H9 (cell line): ENCODE measurements at regions not wholly inside any gene's neighbourhood (a gene's known extent, or its start where the extent isn't known, plus 50 kb on each side); places are given as distances from the start of the nearest gene placed in this dataset.

Source experiments
- DNase-seq: peaks from one replicate; pipeline ENCODE4 v3.0.0-alpha.2; 2017
- H2AFZ ChIP-seq: one replicate; pipeline ENCODE4 v1.6.1; 2013; ENCODE audit warnings: mild to moderate bottlenecking, low read length, control low read depth, moderate library complexity
- H2AK5ac ChIP-seq: 2 replicates; pipeline ENCODE4 v1.6.1; 2013; ENCODE audit warnings: low read length, control low read depth, mixed read lengths; ENCODE audit not compliant: insufficient read length
- H2BK120ac ChIP-seq: one replicate; pipeline ENCODE4 v1.6.1; 2013; ENCODE audit warnings: low read depth, mild to moderate bottlenecking, low read length, control low read depth, inconsistent platforms; ENCODE audit not compliant: poor library complexity, severe bottlenecking
- H2BK12ac ChIP-seq: 2 replicates; pipeline ENCODE4 v1.6.1; 2013; ENCODE audit warnings: low read length, control low read depth, mixed read lengths, low read depth; ENCODE audit not compliant: insufficient read length
- H2BK15ac ChIP-seq: 2 replicates; pipeline ENCODE4 v1.6.1; 2013; ENCODE audit warnings: low read depth, low read length, control low read depth
- H2BK20ac ChIP-seq: one replicate; pipeline ENCODE4 v1.6.1; 2013; ENCODE audit warnings: low read depth, mild to moderate bottlenecking, low read length, control low read depth, inconsistent platforms; ENCODE audit not compliant: poor library complexity, severe bottlenecking
- H2BK5ac ChIP-seq: 2 replicates; pipeline ENCODE4 v1.6.1; 2013; ENCODE audit warnings: low read length, control low read depth, mixed read lengths; ENCODE audit not compliant: insufficient read length
- H3K14ac ChIP-seq: 2 replicates; pipeline ENCODE4 v1.6.1; 2013; ENCODE audit warnings: low read length, control low read depth; ENCODE audit not compliant: insufficient read depth
- H3K18ac ChIP-seq: 2 replicates; pipeline ENCODE4 v1.6.1; 2013; ENCODE audit warnings: low read depth, mild to moderate bottlenecking, mixed read lengths, low read length, control low read depth; ENCODE audit not compliant: insufficient read length
- H3K23ac ChIP-seq: 2 replicates; pipeline ENCODE4 v1.6.1; 2013; ENCODE audit warnings: low read length, control low read depth, mixed read lengths, low read depth; ENCODE audit not compliant: insufficient read length
- H3K23me2 ChIP-seq: 2 replicates; pipeline ENCODE4 v1.6.1; 2013; ENCODE audit warnings: low read depth, mild to moderate bottlenecking, mixed read lengths, low read length, control low read depth; ENCODE audit not compliant: insufficient read length, poor library complexity, severe bottlenecking
- H3K27ac ChIP-seq: 2 replicates; pipeline ENCODE4 v1.5.1; 2013; ENCODE audit warnings: low read length, control low read depth, mixed read lengths, low read depth; ENCODE audit not compliant: insufficient read length
- H3K27me3 ChIP-seq: 2 replicates; pipeline ENCODE4 v1.6.1; 2013; ENCODE audit warnings: low read length, control low read depth, inconsistent platforms; ENCODE audit not compliant: insufficient read depth
- H3K4ac ChIP-seq: 2 replicates; pipeline ENCODE4 v1.6.1; 2013; ENCODE audit warnings: low read depth, mild to moderate bottlenecking, control low read depth, inconsistent platforms, low read length, moderate library complexity
- H3K4me1 ChIP-seq: 2 replicates; pipeline ENCODE4 v1.6.1; 2013; ENCODE audit warnings: low read length, control low read depth, inconsistent platforms; ENCODE audit not compliant: insufficient read depth
- H3K4me2 ChIP-seq: 2 replicates; pipeline ENCODE4 v1.6.1; 2013; ENCODE audit warnings: low read length, control low read depth, mixed read lengths; ENCODE audit not compliant: insufficient read length, insufficient read depth
- H3K56ac ChIP-seq: 2 replicates; pipeline ENCODE4 v1.6.1; 2013; ENCODE audit warnings: low read depth, mild to moderate bottlenecking, mixed read lengths, low read length, control low read depth; ENCODE audit not compliant: insufficient read length
- H3K79me1 ChIP-seq: 2 replicates; pipeline ENCODE4 v1.6.1; 2013; ENCODE audit warnings: low read depth, mild to moderate bottlenecking, moderate library complexity, low read length, control low read depth, inconsistent platforms; ENCODE audit not compliant: insufficient read depth, poor library complexity, severe bottlenecking
- H3K79me2 ChIP-seq: 2 replicates; pipeline ENCODE4 v1.6.1; 2013; ENCODE audit warnings: low read length, control low read depth, inconsistent platforms; ENCODE audit not compliant: insufficient read depth
- H3K9ac ChIP-seq: 2 replicates; pipeline ENCODE4 v1.6.1; 2013; ENCODE audit warnings: low read length, control low read depth, mixed read lengths; ENCODE audit not compliant: insufficient read length; ENCODE audit errors: extremely low read depth
- H3K9me3 ChIP-seq: one replicate; pipeline ENCODE4 v1.6.1; 2013; ENCODE audit warnings: low read depth, low read length, inconsistent platforms; ENCODE audit not compliant: control insufficient read depth
- H3T11ph ChIP-seq: one replicate; pipeline ENCODE4 v1.6.1; 2013; ENCODE audit warnings: mild to moderate bottlenecking, low read length, control low read depth, inconsistent platforms
- H4K20me1 ChIP-seq: one replicate; pipeline ENCODE4 v1.6.1; 2013; ENCODE audit not compliant: control insufficient read depth, insufficient read length, insufficient read depth
- H4K5ac ChIP-seq: 2 replicates; pipeline ENCODE4 v1.6.1; 2013; ENCODE audit warnings: low read depth, mild to moderate bottlenecking, mixed read lengths, low read length, control low read depth; ENCODE audit not compliant: insufficient read length
- H4K8ac ChIP-seq: replicated peaks from 2 replicates; pipeline ENCODE4 v1.6.1; 2013; ENCODE audit warnings: low read length, control low read depth, mixed read lengths, low read depth; ENCODE audit not compliant: insufficient read length
- H4K91ac ChIP-seq: 2 replicates; pipeline ENCODE4 v1.6.1; 2013; ENCODE audit warnings: low read depth, mild to moderate bottlenecking, moderate library complexity, mixed read lengths, low read length, control low read depth; ENCODE audit not compliant: insufficient read length
- H3K27ac Mint-ChIP-seq, 3 experiments: 2 replicates in 2 of 3; 3 replicates in 1 of 3; pipeline ENCODE4 v1.8.0; 2020 to 2021; ENCODE audit warnings: mixed read lengths in 3 of 3, mild to moderate bottlenecking in 1 of 3, moderate library complexity in 1 of 3
- H3K27me3 Mint-ChIP-seq: 2 replicates; pipeline ENCODE4 v1.8.0; 2021; ENCODE audit warnings: low read depth, mild to moderate bottlenecking, moderate library complexity, mixed read lengths
- H3K36me3 Mint-ChIP-seq, 3 experiments: 2 replicates in 2 of 3; 3 replicates in 1 of 3; pipeline ENCODE4 v1.8.0; 2020 to 2021; ENCODE audit warnings: low read depth in 3 of 3, mixed read lengths in 3 of 3; ENCODE audit not compliant: insufficient read depth in 1 of 3
- H3K4me1 Mint-ChIP-seq, 2 experiments: 2 replicates each; pipeline ENCODE4 v1.8.0; 2020; ENCODE audit warnings: mixed read lengths in 2 of 2
- H3K4me3 Mint-ChIP-seq, 2 experiments: 2 replicates in 1 of 2; 3 replicates in 1 of 2; pipeline ENCODE4 v1.8.0; 2020 to 2021; ENCODE audit warnings: mild to moderate bottlenecking in 2 of 2, mixed read lengths in 2 of 2, moderate library complexity in 1 of 2
- H3K9me3 Mint-ChIP-seq, 2 experiments: 2 replicates in 1 of 2; 3 replicates in 1 of 2; pipeline ENCODE4 v1.8.0; 2020; ENCODE audit warnings: mild to moderate bottlenecking in 2 of 2, mixed read lengths in 2 of 2, moderate library complexity in 1 of 2
- WGBS: extraction: QIAGEN DNeasy Blood & Tissue Kit; methylation state at CpG from one replicate; pipeline ENCODE4 v1.1.7; 2013; ENCODE audit warnings: missing lambda C conversion rate, low lambda C conversion rate, mixed read lengths; ENCODE audit not compliant: insufficient read length; ENCODE audit errors: extremely low coverage; 5-methylcytosine and 5-hydroxymethylcytosine counted together
- TF ChIP-seq, protein P1 (sequence below): fragments of 200-600 bp; sonication (generic); conservative IDR thresholded peaks from 3 replicates; pipeline ENCODE4 v1.8.0; 2021; ENCODE audit warnings: antibody characterized with exemption, mild to moderate bottlenecking

- Histone ChIP-seq H2BK120ac (no peak overlapping the region), H3K23ac (no peak overlapping the region), H2AFZ (no peak overlapping the region), H3K27ac (no peak overlapping the region), H4K20me1 (no peaks in the 10 kb centered on the region), H4K91ac (no peak overlapping the region), H3K27me3 (no peaks in the 10 kb centered on the region), H3K56ac (no peak overlapping the region), H2BK15ac (no peak overlapping the region), H3K23me2 (no peaks in the 10 kb centered on the region), H2BK12ac (no peak overlapping the region), H3K79me2 (no peaks in the 10 kb centered on the region), H3K4ac (no peak overlapping the region), H3T11ph (no peak overlapping the region), H3K4me1 (no peaks in the 10 kb centered on the region), H3K9me3 (no peaks in the 10 kb centered on the region), H4K8ac (no peak overlapping the region), H3K9ac (no peak overlapping the region), H3K4me2 (no peak overlapping the region), H3K18ac (no peak overlapping the region), H4K5ac (no peak overlapping the region), H3K79me1 (no peaks in the 10 kb centered on the region), H2BK5ac (no peak overlapping the region), H2AK5ac (no peak overlapping the region), H2BK20ac (no peak overlapping the region), H3K14ac (no peak overlapping the region)
- WGBS = no CpG with 5 or more reads among the region's 4 CpGs
- DNase-seq = no peak
- no peak overlapping the region for H3K4me3 Mint-ChIP-seq
- H3K9me3 Mint-ChIP-seq = peaks cover 11 to 17% of the 10 kb centered on the region in 2 experiments
- TF ChIP-seq, protein P1, sequence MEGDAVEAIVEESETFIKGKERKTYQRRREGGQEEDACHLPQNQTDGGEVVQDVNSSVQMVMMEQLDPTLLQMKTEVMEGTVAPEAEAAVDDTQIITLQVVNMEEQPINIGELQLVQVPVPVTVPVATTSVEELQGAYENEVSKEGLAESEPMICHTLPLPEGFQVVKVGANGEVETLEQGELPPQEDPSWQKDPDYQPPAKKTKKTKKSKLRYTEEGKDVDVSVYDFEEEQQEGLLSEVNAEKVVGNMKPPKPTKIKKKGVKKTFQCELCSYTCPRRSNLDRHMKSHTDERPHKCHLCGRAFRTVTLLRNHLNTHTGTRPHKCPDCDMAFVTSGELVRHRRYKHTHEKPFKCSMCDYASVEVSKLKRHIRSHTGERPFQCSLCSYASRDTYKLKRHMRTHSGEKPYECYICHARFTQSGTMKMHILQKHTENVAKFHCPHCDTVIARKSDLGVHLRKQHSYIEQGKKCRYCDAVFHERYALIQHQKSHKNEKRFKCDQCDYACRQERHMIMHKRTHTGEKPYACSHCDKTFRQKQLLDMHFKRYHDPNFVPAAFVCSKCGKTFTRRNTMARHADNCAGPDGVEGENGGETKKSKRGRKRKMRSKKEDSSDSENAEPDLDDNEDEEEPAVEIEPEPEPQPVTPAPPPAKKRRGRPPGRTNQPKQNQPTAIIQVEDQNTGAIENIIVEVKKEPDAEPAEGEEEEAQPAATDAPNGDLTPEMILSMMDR = no peak
- H3K4me1 Mint-ChIP-seq = peaks cover 0 to 3% of the 10 kb centered on the region in 2 experiments; a peak in 1 of 4 replicates
- H3K27ac Mint-ChIP-seq = no peak overlapping the region
- peaks cover 0 to 7% (median 3%) of the 10 kb centered on the region in 3 experiments; a peak in 4 of 7 replicates for H3K36me3 Mint-ChIP-seq
- no peaks in the 10 kb centered on the region for H3K27me3 Mint-ChIP-seq
Observed at GRCh38 chr4:100129774-100130173, 60.5 kb downstream of the DDIT4L start.
